DMS 273 treated with DMSO at 0.1 percent for 48 hours (cell line): ENCODE measurements at regions not wholly inside any gene's neighbourhood (a gene's known extent, or its start where the extent isn't known, plus 50 kb on each side); places are given as distances from the start of the nearest gene placed in this dataset.
"Not testable (repeated sequence)": the region's sequence is repeated elsewhere in the genome, so short reads cannot be mapped to it uniquely, and the experiment has no call there.

Experiments used
- DNase-seq: peaks from one replicate; lab custom pipeline; 2025; lab: John Stamatoyannopoulos, UW

GRCh38 chr3:25153136-25153535, 274.9 kb upstream of the RARB start:
- no peak for DNase-seq

- no peak for DNase-seq
Measured at GRCh38 chr3:25153561-25153960, 274.5 kb upstream of the RARB start.

- no peak for DNase-seq
Measured at GRCh38 chr3:25155652-25156471, 272.2 kb upstream of the RARB start.

- no peak for DNase-seq
Measured at GRCh38 chr3:25156626-25157025, 271.4 kb upstream of the RARB start.

- no peak for DNase-seq
Measured at GRCh38 chr3:25165306-25165705, 262.8 kb upstream of the RARB start.

GRCh38 chr3:25166016-25166415, 262.0 kb upstream of the RARB start:
- no peak for DNase-seq

- no peak for DNase-seq
Measured at GRCh38 chr3:25169151-25169550, 258.9 kb upstream of the RARB start.

GRCh38 chr3:25170021-25170420, 258.0 kb upstream of the RARB start:
- DNase-seq: no peak

GRCh38 chr3:25171118-25171807, 256.8 kb upstream of the RARB start:
- no peak for DNase-seq

GRCh38 chr3:25171897-25172296, 256.2 kb upstream of the RARB start:
- no peak for DNase-seq

GRCh38 chr3:25173606-25174005, 254.5 kb upstream of the RARB start:
- no peak for DNase-seq

GRCh38 chr3:25174251-25174650, 253.8 kb upstream of the RARB start:
- DNase-seq: no peak

- DNase-seq: no peak
Measured at GRCh38 chr3:25177041-25177440, 251.0 kb upstream of the RARB start.

- DNase-seq: no peak
Measured at GRCh38 chr3:25178672-25179071, 249.4 kb upstream of the RARB start.

GRCh38 chr3:25181096-25181495, 247.0 kb upstream of the RARB start:
- no peak for DNase-seq

GRCh38 chr3:25182794-25183193, 245.3 kb upstream of the RARB start:
- DNase-seq: no peak

GRCh38 chr3:25184641-25185250, 243.3 kb upstream of the RARB start:
- DNase-seq: no peak

GRCh38 chr3:25191673-25192072, 236.4 kb upstream of the RARB start:
- no peak for DNase-seq

GRCh38 chr3:25199567-25199966, 228.5 kb upstream of the RARB start:
- not testable (repeated sequence) for DNase-seq

GRCh38 chr3:25212736-25213135, 215.3 kb upstream of the RARB start:
- no peak for DNase-seq

- no peak for DNase-seq
Measured at GRCh38 chr3:25214034-25214433, 214.0 kb upstream of the RARB start.

- DNase-seq: no peak
Measured at GRCh38 chr3:25218362-25218761, 209.7 kb upstream of the RARB start.

- DNase-seq: no peak
Measured at GRCh38 chr3:25226747-25227146, 201.3 kb upstream of the RARB start.
